ENCODE measurements at regions not wholly inside any gene's neighbourhood (a gene's known extent, or its start where the extent isn't known, plus 50 kb on each side); places are given as distances from the start of the nearest gene placed in this dataset.

DNA sequence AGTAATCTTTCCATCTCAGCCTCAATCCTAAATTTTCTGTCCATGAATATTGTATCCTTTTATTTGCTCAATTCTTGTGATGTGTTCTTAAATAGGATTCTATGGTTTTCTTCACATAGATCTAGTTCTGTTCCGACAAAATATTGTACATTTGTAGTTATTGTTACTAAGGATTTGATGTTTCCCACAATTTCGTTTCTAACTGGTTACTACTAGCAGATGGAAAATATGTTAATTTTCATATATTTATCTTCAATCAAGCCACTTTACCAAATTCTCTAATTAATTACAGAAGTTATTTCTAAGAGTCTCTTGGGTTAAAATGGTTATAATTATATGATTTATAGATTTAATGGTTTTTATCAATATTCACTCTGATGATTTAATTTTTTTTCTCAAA, 60.3 kb downstream of the SEC61B start:
- no peak for DNase-seq

DNA sequence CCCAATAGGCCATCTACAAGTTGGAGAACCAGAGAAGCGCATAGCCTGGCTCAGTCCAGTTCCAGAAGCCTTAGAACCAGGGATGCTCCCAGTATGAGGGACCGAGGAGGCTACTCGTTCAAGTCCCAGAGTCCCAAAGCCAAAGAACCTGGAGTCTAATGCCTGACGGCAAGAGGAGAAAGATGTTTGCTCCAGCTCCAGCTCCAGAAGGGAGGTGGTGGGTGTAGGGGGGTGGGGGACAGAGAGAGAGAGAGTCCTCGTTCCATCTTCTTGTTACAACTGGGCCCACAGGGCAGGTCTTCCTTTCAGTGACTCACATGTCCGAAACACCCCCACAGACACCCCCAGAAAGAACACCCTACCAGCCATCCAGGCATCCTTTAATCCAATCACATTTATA, 63.9 kb downstream of the SEC61B start:
- no peak for DNase-seq

DNA sequence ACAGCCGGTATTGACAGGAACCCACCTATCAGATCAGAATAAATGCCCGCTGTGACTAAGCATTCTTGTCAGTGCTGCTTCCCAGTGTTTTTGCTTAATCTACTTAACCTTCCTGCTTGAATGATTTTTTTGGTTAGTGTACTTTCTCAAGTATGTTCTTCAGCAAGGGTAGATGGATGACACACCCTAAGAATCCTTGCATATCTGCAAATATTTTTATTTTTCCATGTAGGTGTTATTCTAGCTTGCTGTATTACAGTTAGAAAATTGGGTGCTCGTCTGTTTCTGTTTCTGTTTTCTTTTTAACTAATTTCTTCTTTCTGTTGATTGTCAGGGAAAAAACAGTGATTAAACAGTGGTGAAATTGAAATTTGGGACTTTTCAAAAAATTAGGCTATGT, 64.5 kb downstream of the SEC61B start:
- DNase-seq: no peak

DNA sequence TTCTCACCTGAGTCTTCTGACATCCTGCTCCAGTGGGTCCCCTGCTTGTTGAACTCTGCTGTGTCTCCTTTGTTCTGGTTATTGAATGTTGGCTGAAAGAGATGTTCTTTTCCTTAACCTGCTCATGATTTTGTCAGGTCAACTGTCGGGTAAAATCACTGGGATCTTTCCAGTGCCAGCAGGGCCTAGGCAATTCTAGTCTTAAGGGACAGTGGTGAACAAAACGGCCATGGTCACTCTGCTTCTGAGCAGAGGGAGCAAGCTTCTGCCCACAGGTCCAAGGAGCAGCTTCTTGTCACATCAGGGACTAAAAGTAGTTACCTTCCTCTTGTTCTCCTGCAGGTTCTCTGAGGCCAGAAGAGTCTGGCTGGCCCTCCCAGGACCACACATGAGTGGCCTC, 65.6 kb downstream of the SEC61B start:
- no peak for DNase-seq

DNA sequence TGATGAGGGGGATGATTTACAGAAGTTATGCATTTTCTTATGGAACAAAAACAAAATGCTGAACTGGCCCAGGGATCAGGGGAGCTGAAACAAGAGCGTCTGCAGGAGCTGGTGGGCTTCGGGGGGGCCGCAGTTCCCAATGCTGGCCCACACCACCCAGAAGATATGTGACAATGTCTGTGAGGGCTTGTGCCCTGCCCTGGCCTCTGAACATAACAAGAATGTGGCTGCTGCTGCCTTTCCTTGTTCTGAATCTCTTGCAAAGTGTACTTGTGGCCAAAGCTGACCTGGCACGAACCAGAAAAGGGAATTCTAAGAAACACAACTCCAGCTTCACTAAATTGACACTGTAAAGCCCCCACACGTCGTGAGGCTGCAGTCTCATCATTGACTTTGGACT, 66.7 kb downstream of the SEC61B start:
- no peak for DNase-seq

DNA sequence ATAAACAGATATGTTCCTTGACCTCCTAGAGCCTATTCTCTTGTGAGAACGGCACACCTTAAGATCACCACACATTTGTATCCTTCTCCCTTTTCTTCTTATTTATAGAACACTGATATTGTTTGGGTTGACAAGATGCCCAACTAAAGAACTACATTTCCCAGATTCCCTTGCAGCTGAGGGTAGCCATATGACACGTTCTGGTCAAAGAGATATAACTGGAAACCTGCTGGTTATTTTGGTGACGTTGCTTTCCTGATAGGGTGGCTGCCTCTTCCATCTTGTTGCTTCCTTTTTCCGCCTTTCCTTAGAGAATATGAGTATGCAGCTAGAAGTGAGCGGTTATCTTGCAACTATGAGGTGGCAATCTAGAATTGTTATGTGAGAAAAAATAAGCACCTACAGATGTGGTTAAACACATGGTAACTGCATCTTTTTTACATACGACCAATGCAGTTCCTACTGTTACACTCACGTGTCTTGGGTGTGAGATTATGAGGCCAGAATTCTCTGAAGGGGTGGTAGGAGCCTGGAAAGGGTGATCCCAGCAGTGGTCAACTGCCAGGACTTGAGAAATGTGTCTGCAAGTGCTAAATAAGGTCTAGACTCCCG, 72.9 kb downstream of the SEC61B start:
- no peak for DNase-seq

DNA sequence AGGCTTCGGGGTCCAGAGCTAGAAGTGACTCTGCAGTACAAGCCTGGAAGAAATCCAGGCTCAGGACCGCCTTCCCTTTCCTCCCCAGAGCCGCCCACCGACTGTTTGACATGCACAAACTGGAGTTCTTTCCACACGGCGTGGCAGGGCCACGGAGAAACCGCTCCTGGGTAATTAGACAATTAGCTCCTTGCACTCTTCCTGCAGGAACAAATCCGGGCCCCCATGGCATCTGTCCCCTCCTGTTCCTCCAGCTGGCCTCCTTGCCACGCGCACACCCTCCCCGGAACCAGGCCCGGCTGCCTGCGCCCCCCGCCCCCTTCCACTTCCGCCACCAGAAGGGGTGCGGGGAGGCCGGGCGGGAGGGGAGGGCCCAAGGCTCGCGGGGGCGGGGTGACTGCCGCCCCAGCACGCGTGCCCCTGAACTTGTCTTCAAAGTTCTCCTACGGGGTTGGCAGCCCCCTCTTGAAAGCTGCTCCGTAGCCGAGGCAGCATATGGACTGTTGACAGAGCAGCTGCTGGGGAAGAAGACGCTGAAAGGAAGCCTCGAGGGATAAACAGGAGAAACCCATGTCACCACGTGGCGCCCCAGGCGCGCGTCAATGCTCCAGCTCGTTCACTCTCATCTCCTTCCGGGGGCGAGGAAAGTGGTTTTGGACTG, 74.3 kb downstream of the SEC61B start:
- no peak for DNase-seq

DNA sequence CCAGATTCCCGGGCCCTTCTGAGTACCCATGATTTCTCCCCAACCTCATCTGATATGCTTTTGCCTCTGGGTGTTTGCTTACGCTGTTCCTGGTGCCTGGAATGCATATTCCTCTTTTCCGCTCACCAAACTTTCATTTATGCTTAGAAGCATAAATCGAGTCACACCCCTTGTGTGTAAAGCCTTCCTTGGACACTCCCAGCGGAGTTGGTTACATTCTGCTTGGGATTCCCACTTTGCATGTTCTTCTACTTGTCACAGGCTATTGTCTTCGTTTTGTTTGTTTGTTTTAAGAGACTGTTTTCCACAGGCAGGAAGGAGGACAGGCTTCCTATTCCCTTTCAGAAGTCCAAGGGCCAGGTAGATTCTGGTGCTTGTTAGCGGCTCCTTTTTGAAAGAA, 76.5 kb downstream of the SEC61B start:
- DNase-seq: no peak

DNA sequence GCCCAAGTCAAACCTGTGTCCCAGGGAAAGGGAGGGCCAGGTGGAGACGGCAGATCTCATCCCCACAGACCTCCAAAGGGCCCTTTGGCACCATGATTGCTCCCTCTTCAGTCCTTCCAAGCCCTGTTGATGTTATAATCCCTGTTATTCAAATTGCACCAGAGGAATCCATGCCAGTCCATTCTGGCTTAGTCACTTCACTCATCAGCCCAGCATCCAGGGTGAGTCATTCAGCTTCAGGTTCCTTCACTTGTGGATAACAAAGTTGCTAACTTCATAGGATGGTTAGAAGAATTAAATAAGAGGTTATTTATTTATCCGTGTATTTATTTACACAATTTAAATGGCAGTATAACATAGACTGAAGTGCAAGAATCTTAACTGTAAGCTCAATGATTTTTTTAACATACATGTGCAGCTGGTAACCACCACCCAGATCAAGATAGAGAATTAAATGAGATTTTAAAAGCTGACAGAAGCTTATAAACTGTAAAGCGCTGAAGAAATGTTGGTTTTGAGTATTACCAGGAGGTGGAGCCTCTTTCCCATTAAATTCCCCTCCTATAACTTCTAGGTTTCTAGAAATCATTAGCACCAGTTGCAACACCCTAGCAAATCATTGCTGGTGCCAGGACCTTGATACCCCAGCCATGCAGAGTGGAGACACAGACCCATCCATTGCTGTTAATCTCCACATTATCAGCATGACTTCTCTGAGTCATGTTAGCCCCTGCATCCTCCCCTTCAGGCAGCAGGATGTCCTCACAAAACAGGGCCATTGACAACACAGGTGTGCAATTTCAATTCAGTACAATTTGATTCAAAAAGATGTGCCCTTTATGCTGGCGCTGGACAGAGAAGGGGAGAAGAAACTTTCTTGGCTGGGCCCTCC, 77.4 kb downstream of the SEC61B start:
- DNase-seq: no peak

DNA sequence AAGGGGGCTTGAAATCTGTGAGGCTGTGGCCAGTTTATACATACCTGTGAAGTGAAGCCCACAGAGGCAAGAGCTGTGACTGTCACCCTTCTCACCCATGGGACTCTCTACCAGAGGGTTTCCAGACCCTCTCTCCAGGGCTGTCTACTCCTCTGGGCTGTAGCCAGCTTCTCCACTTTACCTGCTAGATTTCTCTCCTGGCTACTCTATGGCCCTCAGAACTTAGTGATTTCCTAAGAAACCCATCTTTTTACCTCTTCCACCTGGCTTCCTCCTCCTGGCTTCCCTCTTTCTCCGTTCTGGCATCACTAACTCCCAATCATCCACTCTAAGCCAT, 78.0 kb downstream of the SEC61B start:
- no peak for DNase-seq

DNA sequence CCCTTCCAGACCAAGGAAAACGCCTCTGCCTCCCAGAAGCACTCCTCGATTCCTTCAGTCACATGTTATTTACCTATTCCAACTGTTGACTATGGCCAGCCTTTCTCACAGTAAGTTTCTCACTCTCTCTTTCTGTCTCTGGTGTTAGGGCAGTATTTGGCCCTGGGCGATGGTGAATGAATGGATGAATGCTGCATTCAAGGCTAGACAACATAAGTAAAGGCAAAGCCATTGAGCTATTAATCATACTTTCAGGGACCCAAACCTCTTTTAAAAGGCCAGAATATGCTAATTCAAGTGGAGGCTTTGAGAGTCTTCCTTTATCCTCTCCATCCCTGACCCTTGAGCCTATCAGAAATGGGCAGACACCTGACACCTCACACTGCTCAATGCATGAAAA, 78.5 kb downstream of the SEC61B start:
- no peak for DNase-seq

DNA sequence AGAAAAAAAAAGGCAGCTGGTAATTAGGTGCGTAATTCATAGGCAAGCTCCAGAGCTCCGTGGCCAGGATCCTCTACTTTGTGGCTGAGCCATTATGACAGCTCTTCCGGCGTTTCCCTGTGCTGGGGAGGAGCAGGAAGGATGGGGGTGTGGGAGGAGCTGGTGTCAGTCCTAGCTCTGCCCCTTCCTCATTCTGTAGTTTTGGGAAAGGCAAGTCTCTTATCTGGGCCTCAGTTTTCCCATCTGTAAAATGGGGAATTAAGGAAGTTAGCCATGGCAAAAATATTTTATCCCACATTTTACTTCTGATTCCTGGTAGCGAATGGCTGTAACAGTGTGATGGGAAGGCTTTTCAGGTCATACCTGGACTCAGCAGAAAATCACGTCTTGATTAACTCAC, 81.1 kb downstream of the SEC61B start:
- DNase-seq: no peak

DNA sequence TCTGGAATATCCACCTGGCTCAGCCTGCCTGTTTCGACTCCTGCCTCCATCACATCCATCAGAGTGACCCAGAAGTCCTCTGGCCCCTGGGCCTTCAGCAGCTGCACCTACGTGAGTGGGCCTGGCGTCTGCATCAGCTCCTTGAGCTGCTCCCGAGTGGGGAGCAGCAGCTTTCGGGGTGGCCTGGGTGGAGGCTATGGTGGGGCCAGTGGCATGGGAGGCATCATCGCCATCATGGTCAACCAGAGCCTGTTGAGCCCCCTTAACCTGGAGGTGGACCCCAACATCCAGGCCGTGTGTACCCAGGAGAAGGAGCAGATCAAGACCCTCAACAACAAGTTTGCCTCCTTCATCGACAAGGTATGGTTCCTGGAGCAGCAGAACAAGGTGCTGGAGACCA, 83.0 kb downstream of the SEC61B start:
- no peak for DNase-seq

DNA sequence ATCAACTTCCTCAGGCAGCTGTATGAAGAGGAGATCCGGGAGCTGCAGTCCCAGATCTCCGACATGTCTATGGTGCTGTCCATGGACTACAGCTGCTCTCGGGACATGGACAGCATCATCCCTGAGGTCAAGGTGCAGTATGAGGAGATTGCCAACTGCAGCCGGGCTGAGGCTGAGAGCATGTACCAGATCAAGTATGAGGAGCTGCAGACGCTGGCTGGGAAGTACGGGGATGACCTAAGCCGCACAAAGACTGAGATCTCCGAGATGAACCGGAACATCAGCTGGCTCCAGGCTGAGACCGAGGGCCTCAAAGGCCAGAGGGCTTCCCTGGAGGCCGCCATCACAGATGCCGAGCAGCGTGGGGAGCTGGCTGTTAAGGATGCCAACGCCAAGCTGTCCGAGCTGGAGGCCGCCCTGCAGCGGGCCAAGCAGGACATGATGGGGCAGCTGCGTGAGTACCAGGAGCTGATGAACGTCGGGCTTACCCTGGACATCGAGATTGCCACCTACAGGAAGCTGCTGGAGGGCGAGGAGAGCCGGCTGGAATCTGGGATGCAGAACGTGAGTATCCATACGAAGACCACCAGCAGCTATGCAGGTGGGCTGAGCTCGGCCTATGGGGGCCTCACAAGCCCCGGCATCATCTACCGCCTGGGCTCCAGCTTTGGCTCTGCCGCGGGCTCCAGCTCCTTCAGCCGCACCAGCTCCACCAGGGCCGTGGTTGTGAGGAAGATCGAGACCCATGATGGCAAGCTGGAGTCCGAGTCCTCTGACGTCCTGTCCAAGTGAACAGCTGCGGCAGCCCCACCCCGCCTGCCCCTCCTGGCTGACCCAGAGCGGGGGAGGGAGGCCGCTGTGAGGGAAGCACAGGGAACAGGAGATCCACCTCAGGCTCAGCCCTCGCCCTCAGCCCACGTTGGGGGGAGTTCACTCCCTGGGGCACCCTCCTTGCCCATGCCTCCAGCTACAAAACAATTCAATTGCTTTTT, 84.0 kb downstream of the SEC61B start:
- no peak for DNase-seq

DNA sequence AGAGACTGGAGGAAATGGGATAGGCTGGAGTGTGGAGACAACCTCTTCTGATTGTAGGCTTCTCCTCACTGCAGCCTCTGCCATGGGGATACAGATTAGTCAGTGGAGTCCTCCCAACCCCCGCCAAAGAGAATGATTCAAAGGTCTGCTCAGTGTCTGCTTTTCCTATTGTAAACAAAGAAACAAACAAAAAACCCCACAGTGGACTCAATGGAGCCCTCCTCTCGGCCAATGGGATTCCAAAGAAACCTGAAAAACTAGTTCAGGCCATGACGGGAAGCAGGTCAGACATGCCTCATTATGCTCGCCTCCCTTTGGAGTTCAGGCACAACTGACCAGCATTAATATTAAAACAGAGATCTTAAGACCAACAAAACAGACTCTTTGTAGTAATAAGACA, 85.8 kb downstream of the SEC61B start:
- no peak for DNase-seq

DNA sequence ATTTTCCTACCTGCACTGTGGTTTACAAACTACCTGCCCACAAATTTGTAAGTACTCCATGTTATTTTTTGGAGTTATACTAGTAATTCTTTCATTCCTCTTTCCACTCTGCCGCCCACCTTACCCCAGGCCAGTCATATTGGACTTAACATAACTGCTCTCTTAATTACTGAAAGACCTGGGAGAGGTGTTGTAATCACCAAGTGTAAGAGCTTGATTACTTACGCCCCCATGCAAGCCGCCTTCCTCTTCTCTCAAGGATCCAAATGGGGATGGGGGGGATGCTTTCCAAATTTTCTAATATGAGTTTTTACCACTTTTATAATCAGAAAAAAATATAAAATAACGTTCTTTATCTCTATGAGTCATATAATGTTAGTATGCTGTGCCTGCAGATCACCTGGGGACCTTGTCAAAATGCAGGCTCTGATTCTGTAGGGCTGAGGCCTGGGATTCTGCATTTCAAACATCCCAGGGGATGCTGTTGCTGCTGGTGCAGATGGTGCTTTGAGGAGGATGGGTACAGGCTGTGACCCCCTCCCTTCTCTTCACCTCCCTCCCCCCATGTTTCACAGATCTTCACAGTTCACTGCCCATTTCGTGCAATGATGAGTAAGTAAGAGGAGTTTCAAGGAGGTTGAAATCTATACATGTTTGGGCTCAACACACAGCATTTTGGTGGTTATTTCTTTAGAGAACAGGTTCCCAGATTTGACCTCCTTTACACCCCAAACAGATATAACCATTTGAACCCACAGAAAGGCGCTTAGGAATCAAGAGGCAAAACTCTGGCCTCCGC, 87.3 kb downstream of the SEC61B start:
- DNase-seq: no peak

DNA sequence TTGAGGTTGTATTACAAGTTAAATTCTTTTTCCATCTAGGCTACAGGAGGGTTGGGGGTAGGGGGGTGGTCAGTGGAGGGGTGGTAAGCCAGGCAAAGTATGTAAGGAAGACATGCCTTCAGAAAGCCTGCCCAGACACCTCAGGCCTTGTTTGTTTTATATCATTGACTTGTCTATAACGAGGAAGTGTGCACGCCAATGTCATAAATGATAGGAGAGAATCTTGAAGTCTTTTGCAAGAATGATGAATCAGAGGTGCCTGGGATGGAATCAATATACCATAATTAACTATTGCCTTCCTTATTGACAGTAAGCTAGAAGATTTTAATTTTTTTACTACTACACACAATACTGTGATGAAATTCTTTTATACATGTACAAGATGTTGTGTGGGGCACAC, 90.7 kb downstream of the SEC61B start:
- no peak for DNase-seq

DNA sequence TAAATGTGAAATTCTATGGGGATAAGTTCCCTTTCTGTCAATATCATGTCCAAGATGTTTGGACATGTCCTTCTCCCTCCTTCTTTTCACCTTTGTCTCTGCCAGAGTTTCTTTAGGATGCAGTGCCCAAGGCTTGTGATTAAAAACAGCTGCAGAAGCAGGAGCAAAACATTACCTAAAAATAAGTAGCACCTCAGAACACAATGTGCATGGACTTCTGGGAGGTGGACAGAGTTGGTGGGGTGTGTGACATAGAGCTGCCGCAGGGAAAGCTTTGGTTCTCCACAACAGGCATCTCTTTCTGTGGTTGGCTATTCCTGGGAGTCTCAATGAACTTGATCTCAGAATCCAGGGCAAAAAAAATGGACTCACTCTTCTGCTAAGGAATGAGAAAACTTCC, 97.0 kb downstream of the SEC61B start:
- no peak for DNase-seq

DNA sequence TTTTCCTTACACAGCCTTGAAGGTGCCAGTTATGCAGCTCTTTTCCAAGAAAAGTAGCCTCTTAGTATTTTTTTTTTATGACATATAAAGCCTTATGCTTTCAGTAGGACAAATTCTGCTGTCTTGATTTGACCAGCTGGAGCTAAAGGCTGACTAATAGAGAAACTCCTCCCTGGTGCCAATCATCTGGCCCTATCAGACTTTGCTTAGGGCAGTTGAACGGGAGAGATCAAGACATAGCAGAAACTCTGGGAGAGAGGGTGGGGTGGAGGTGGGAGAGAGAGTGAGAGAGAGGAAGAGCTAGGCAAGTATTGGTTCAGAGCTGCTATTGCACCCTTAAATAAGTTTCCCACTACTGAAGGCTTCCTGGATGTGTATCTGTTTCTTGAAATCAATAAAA, 100.2 kb downstream of the SEC61B start:
- DNase-seq: no peak

DNA sequence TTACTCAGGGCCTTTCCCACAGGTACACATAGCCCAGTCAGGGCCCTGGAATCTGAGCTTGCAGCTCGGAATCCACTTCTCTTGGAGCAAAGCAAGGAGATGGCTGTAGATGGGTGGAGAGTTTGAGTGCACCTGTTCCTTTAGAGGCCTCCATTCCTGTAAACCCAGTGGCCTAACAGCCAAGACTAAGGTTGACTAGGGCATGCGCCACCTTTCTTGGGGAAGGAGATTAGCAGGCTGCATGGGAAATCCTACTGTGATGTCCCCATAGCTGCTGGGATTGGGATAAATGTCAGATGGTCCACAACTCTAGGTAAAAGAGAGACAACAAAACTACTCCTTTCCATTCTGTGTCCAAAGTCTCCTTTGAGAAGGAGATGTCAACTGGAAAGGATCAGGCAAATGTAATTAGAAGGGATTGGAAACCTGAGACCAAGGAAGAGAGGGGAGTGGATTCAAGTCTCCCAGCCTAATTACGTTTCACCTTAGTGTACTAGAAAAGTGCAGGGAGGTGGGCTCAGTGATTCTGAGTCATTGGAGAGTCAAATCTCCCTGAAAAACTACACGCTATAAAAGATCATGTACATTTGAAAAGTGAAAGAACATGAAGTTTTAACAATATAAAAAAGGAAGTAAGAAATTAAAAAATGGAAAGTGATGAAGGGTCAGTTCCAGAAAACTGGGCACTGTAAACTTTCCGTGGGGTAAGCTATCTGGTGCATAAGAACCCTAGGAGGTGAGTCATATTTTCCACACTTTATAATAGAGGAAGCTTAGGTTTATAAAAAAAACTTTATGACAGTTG, 104.2 kb downstream of the SEC61B start:
- DNase-seq: no peak

DNA sequence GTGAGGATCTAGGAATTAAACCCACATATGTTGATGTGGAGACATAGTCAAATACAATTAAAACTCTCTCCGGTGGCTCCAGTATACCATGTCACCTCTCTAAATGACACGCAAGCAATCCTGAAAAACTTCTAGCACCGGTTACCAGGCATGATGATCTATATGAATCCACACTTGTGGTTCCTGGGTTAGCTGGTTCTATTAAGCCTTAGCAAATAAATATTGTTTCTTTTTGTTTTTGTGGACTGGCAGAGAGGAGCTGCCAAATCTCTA, 104.8 kb downstream of the SEC61B start:
- DNase-seq: no peak

DNA sequence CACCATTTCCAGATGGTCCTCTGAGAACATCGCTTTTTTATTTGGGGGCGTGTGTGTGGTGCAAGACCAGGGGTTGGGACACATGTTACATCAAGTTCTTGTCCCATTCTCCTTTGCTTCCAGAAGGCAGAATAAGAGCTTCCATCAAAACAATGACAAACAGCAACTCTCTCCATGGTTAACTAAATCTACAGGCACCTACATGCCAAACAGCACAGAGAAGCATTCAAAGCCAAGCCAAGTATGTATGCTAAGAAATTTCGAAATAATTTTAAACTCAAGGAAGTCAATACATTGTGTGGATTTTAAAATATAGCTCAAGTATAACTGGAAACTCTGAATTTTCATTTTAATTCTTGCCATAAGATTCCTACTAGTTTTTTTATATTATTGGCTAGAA, 105.6 kb downstream of the SEC61B start:
- DNase-seq: no peak
